ENCODE measurements at regions not wholly inside any gene's neighbourhood (a gene's known extent, or its start where the extent isn't known, plus 50 kb on each side); places are given as distances from the start of the nearest gene placed in this dataset.

GRCh38 chr9:19624519-19624918 lies 164.3 kb downstream of the SLC24A2 start:
- no peaks in the 10 kb centered on the region; the same call in 1 of the 2 replicates for H3K27me3 ChIP-seq (replicated peaks; ENCODE audit: insufficient read depth)
- in situ Hi-C loops (cut with MboI), result no loop called here
- H4K20me1 ChIP-seq (ENCODE audit: insufficient read depth), result no peaks in the 10 kb centered on the region
- H2AFZ ChIP-seq, result no peak overlapping the region
- no peak overlapping the region for H3K27ac ChIP-seq
- no peaks in the 10 kb centered on the region for H3K79me2 ChIP-seq (ENCODE audit: insufficient read depth)
- 35 to 36% methylated on average over 3 of the region's 3 CpGs for WGBS, 2 experiments (ENCODE audit: low coverage in 1 of 2, low lambda C conversion rate in 2 of 2, missing lambda C conversion rate in 2 of 2)
- no peak overlapping the region for H3K4me2 ChIP-seq (ENCODE audit: unreplicated experiment)
- TF ChIP-seq EZH2 (IDR thresholded peaks at IDR 0.05; ENCODE audit: insufficient read depth, poor library complexity, severe bottlenecking) (no peak), EZH2phosphoT487 (IDR thresholded peaks at IDR 0.05; ENCODE audit: insufficient read depth, low read depth) (no peak)
- no peaks in the 10 kb centered on the region for H3K4me1 ChIP-seq (ENCODE audit: insufficient read depth)
- H3K4me3 ChIP-seq, result no peak overlapping the region
- no peaks in the 10 kb centered on the region for H3K36me3 ChIP-seq (ENCODE audit: low read depth)
- no peaks in the 10 kb centered on the region for H3K9me3 ChIP-seq (ENCODE audit: low read depth)
- no peaks in the 10 kb centered on the region for H3F3A ChIP-seq (ENCODE audit: insufficient read depth)
- DNase-seq, result no peak
- H3K9ac ChIP-seq, result no peak overlapping the region
- no peaks in the 10 kb centered on the region for H3K9me2 ChIP-seq (ENCODE audit: insufficient read depth)

GRCh38 chr9:19623941-19624340 lies 164.9 kb downstream of the SLC24A2 start:
- Histone ChIP-seq H3K4me3 (no peak overlapping the region), H3K9me2 (ENCODE audit: insufficient read depth) (no peaks in the 10 kb centered on the region), H2AFZ (no peak overlapping the region), H3K79me2 (ENCODE audit: insufficient read depth) (no peaks in the 10 kb centered on the region), H3K36me3 (ENCODE audit: low read depth) (no peaks in the 10 kb centered on the region), H3F3A (ENCODE audit: insufficient read depth) (no peaks in the 10 kb centered on the region), H3K27me3 (replicated peaks; ENCODE audit: insufficient read depth) (no peaks in the 10 kb centered on the region; the same call in 1 of the 2 replicates), H3K4me1 (ENCODE audit: insufficient read depth) (no peaks in the 10 kb centered on the region), H3K4me2 (ENCODE audit: unreplicated experiment) (no peak overlapping the region), H3K9me3 (ENCODE audit: low read depth) (no peaks in the 10 kb centered on the region), H3K27ac (no peak overlapping the region), H3K9ac (no peak overlapping the region), H4K20me1 (ENCODE audit: insufficient read depth) (no peaks in the 10 kb centered on the region)
- 11 to 19% methylated on average over 4 of the region's 4 CpGs for WGBS, 2 experiments (ENCODE audit: low coverage in 1 of 2, low lambda C conversion rate in 2 of 2, missing lambda C conversion rate in 2 of 2)
- in situ Hi-C loops (cut with MboI), result no loop called here
- TF ChIP-seq EZH2phosphoT487 (IDR thresholded peaks at IDR 0.05; ENCODE audit: insufficient read depth, low read depth), result no peak
- no peak for TF ChIP-seq EZH2 (IDR thresholded peaks at IDR 0.05; ENCODE audit: insufficient read depth, poor library complexity, severe bottlenecking)
- no peak for DNase-seq

GRCh38 chr9:19620326-19620725 lies 168.5 kb downstream of the SLC24A2 start:
- no peaks in the 10 kb centered on the region for H3K9me3 ChIP-seq (ENCODE audit: low read depth)
- no peak for TF ChIP-seq EZH2phosphoT487 (IDR thresholded peaks at IDR 0.05; ENCODE audit: insufficient read depth, low read depth)
- no peak for TF ChIP-seq EZH2 (IDR thresholded peaks at IDR 0.05; ENCODE audit: insufficient read depth, poor library complexity, severe bottlenecking)
- no peaks in the 10 kb centered on the region for H3K36me3 ChIP-seq (ENCODE audit: low read depth)
- no peak overlapping the region for H3K27ac ChIP-seq
- H3K79me2 ChIP-seq (ENCODE audit: insufficient read depth), result no peaks in the 10 kb centered on the region
- H3K9ac ChIP-seq, result no peak overlapping the region
- no peak overlapping the region for H2AFZ ChIP-seq
- no peaks in the 10 kb centered on the region for H4K20me1 ChIP-seq (ENCODE audit: insufficient read depth)
- H3K4me1 ChIP-seq (ENCODE audit: insufficient read depth), result no peaks in the 10 kb centered on the region
- no peaks in the 10 kb centered on the region for H3F3A ChIP-seq (ENCODE audit: insufficient read depth)
- H3K9me2 ChIP-seq (ENCODE audit: insufficient read depth), result no peaks in the 10 kb centered on the region
- no peak overlapping the region for H3K4me3 ChIP-seq
- in situ Hi-C loops (cut with MboI), result no loop called here
- no peak for DNase-seq
- H3K4me2 ChIP-seq (ENCODE audit: unreplicated experiment), result no peak overlapping the region
- 17 to 27% methylated on average over 4 of the region's 4 CpGs for WGBS, 2 experiments (ENCODE audit: low coverage in 1 of 2, low lambda C conversion rate in 2 of 2, missing lambda C conversion rate in 2 of 2)
- H3K27me3 ChIP-seq (replicated peaks; ENCODE audit: insufficient read depth), result no peaks in the 10 kb centered on the region

- H3K9ac ChIP-seq, result no peak overlapping the region
- no peaks in the 10 kb centered on the region for H3K4me1 ChIP-seq (ENCODE audit: insufficient read depth)
- H3F3A ChIP-seq (ENCODE audit: insufficient read depth), result no peaks in the 10 kb centered on the region
- H3K79me2 ChIP-seq (ENCODE audit: insufficient read depth), result no peaks in the 10 kb centered on the region
- no peaks in the 10 kb centered on the region for H3K9me3 ChIP-seq (ENCODE audit: low read depth)
- no peak overlapping the region for H2AFZ ChIP-seq
- H3K4me3 ChIP-seq, result no peak overlapping the region
- H3K4me2 ChIP-seq (ENCODE audit: unreplicated experiment), result no peak overlapping the region
- no peaks in the 10 kb centered on the region for H3K27me3 ChIP-seq (replicated peaks; ENCODE audit: insufficient read depth)
- in situ Hi-C loops (cut with MboI), result no loop called here
- WGBS, 2 experiments (ENCODE audit: low coverage in 1 of 2, low lambda C conversion rate in 2 of 2, missing lambda C conversion rate in 2 of 2), result 33 to 34% methylated on average over 7 of the region's 7 CpGs
- no peaks in the 10 kb centered on the region for H3K36me3 ChIP-seq (ENCODE audit: low read depth)
- TF ChIP-seq EZH2phosphoT487 (IDR thresholded peaks at IDR 0.05; ENCODE audit: insufficient read depth, low read depth), result no peak
- no peak for TF ChIP-seq EZH2 (IDR thresholded peaks at IDR 0.05; ENCODE audit: insufficient read depth, poor library complexity, severe bottlenecking)
- no peaks in the 10 kb centered on the region for H4K20me1 ChIP-seq (ENCODE audit: insufficient read depth)
- H3K9me2 ChIP-seq (ENCODE audit: insufficient read depth), result no peaks in the 10 kb centered on the region
- no peak overlapping the region for H3K27ac ChIP-seq
- DNase-seq, result no peak
Observed at GRCh38 chr9:19619221-19619620, 169.6 kb downstream of the SLC24A2 start.

- WGBS, 2 experiments (ENCODE audit: low coverage in 1 of 2, low lambda C conversion rate in 2 of 2, missing lambda C conversion rate in 2 of 2), result 18 to 19% methylated on average over 2 of the region's 2 CpGs
- Histone ChIP-seq H2AFZ (no peak overlapping the region), H3K9me2 (ENCODE audit: insufficient read depth) (no peaks in the 10 kb centered on the region), H3K27ac (no peak overlapping the region), H3K9me3 (ENCODE audit: low read depth) (no peaks in the 10 kb centered on the region), H3K4me1 (ENCODE audit: insufficient read depth) (no peaks in the 10 kb centered on the region), H3K27me3 (replicated peaks; ENCODE audit: insufficient read depth) (no peaks in the 10 kb centered on the region), H4K20me1 (ENCODE audit: insufficient read depth) (no peaks in the 10 kb centered on the region), H3K36me3 (ENCODE audit: low read depth) (no peaks in the 10 kb centered on the region), H3K9ac (no peak overlapping the region), H3F3A (ENCODE audit: insufficient read depth) (no peaks in the 10 kb centered on the region), H3K4me2 (ENCODE audit: unreplicated experiment) (no peak overlapping the region), H3K79me2 (ENCODE audit: insufficient read depth) (no peaks in the 10 kb centered on the region), H3K4me3 (no peak overlapping the region)
- DNase-seq, result no peak
- TF ChIP-seq EZH2 (IDR thresholded peaks at IDR 0.05; ENCODE audit: insufficient read depth, poor library complexity, severe bottlenecking) (no peak), EZH2phosphoT487 (IDR thresholded peaks at IDR 0.05; ENCODE audit: insufficient read depth, low read depth) (no peak)
- in situ Hi-C loops (cut with MboI), result no loop called here
Observed at GRCh38 chr9:19618816-19619215, 170.0 kb downstream of the SLC24A2 start.
